Esophagus squamous epithelium (tissue), 5 donors: ENCODE measurements at regions not wholly inside any gene's neighbourhood (a gene's known extent, or its start where the extent isn't known, plus 50 kb on each side); places are given as distances from the start of the nearest gene placed in this dataset.

ENCODE experiments used
- DNase-seq: peaks from one replicate; lab custom pipeline; 2025; lab: John Stamatoyannopoulos, UW
- H3K27ac ChIP-seq, 4 donors: fragments of 200-600 bp; sonication (generic); one replicate each; pipeline ENCODE4 v1.5.1; 2016 to 2019; ENCODE audit warnings: mild to moderate bottlenecking in 1 of 4
- H3K27me3 ChIP-seq, 4 donors: fragments of 200-600 bp; sonication (generic); 1 replicate in 3 of 4; 2 replicates in 1 of 4; pipeline versions ENCODE4 v1.5.1 to v1.6.0; 2017 to 2021; ENCODE audit warnings: antibody characterized with exemption in 1 of 4
- H3K36me3 ChIP-seq, 3 donors: fragments of 200-600 bp; sonication (generic); one replicate each; pipeline ENCODE4 v1.5.1; 2016 to 2019
- H3K4me1 ChIP-seq, 3 donors: fragments of 200-600 bp; sonication (generic); one replicate each; pipeline ENCODE4 v1.5.1; 2017 to 2019
- H3K4me3 ChIP-seq, 4 donors: fragments of 200-600 bp; sonication (generic); 1 replicate in 3 of 4; 2 replicates in 1 of 4; pipeline ENCODE4 v1.5.1; 2016 to 2019; ENCODE audit warnings: mild to moderate bottlenecking in 2 of 4, moderate library complexity in 1 of 4
- H3K9me3 ChIP-seq, 3 donors: fragments of 200-600 bp; sonication (generic); one replicate each; pipeline ENCODE4 v1.5.1; 2016 to 2019
- CTCF ChIP-seq, 6 experiments: fragments of 450-650 bp in 4 of 6; fragments of 200-600 bp in 2 of 6; sonication (generic) in 2 of 6; IDR thresholded peaks; one replicate each; pipeline ENCODE4 v1.5.1; 2016 to 2019; ENCODE audit warnings: antibody characterized with exemption in 6 of 6, mild to moderate bottlenecking in 4 of 6, moderate library complexity in 4 of 6
- POLR2A ChIP-seq, 4 donors: fragments of 450-650 bp; IDR thresholded peaks; one replicate each; pipeline ENCODE4 v1.6.1; 2017; ENCODE audit warnings: antibody characterized with exemption in 4 of 4, mild to moderate bottlenecking in 4 of 4, moderate library complexity in 3 of 4
- WGBS, 2 donors: methylation state at CpG; one replicate each; pipeline ENCODE4 v1.1.5; 2018; 5-methylcytosine and 5-hydroxymethylcytosine counted together
- intact Hi-C: fragments of 100-400 bp; cut with DNase I; formaldehyde crosslinking; loops from one replicate; pipeline ENCODE4 v1.15.0; 2022
- donor health status: DM: yes; HTN: yes; CAD: no.

DNA sequence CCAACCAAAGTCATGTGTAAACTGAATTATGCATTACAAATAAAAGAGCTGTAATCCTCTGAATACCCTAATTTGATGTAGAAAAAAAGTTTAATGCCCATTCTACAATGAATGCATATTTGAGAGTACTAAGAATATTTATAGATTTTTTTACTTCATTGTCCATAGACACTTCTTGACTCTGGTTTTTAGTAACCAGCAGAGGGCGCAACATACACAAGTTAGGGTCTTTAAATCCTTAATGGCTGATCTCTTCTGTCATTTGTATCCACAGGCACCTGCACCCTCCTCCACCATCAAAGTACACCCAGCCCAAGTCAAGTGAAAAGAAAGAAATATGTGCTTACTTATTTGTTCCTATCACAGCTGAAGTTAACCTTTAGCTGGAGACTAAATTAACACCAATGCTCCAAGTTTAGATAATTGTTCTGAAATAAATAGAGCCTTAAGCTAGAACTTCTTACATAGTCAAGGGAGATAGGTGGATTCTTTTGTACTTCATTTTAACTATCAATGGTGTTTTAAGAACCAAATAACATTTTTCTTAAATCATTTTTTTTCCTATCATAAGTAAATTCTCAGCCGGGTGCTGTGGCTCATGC, 524.2 kb upstream of the DAB2 start:
- H3K36me3 ChIP-seq: no peaks in the 10 kb centered on the region
- intact Hi-C loops: loop anchor here (10.0 kb wide), 1 partner anchor 746 kb away; no protein-coding TSS in a partner anchor
- no peaks in the 10 kb centered on the region for H3K9me3 ChIP-seq
- no peak overlapping the region for H3K4me3 ChIP-seq
- no peaks in the 10 kb centered on the region for H3K27me3 ChIP-seq
- TF ChIP-seq CTCF (IDR thresholded peaks at IDR 0.05) (peak in 5 of 6 experiments; percentile 60 to 76 (median 69)), POLR2A (IDR thresholded peaks at IDR 0.05) (no peak)
- no peaks in the 10 kb centered on the region for H3K4me1 ChIP-seq
- WGBS, 2 donors: 44 to 50% methylated on average over 2 of the region's 2 CpGs
- no peak for DNase-seq
- no peak overlapping the region for H3K27ac ChIP-seq

DNA sequence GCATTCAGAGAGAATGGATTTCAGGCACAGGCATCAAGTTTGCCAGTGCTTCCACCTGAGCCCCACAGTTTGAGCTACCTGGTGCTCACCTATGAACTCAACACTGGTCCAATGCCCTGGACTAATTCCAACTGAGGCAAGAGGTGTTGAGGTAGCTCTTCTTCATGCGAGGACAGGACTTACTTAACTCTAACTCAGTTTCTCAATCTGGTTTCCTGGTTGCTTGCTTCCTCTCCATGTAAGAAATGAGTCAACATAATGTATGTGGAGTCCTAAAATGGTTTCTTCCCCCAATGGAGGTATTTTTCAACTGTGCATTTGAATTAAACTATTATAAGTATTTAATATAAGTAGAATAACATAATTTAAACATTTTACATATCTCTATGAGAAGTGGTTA, 523.6 kb upstream of the DAB2 start:
- H3K36me3 ChIP-seq: no peaks in the 10 kb centered on the region
- intact Hi-C loops: loop anchor here (10.0 kb wide), 1 partner anchor 746 kb away; no protein-coding TSS in a partner anchor
- H3K27ac ChIP-seq: no peak overlapping the region
- H3K9me3 ChIP-seq: no peaks in the 10 kb centered on the region
- no peak for DNase-seq
- no peaks in the 10 kb centered on the region for H3K4me1 ChIP-seq
- TF ChIP-seq POLR2A (IDR thresholded peaks at IDR 0.05) (no peak), CTCF (IDR thresholded peaks at IDR 0.05) (no peak)
- no peaks in the 10 kb centered on the region for H3K27me3 ChIP-seq
- WGBS, 2 donors: 57 to 65% methylated on average over 1 of the region's 1 CpG
- no peak overlapping the region for H3K4me3 ChIP-seq

DNA sequence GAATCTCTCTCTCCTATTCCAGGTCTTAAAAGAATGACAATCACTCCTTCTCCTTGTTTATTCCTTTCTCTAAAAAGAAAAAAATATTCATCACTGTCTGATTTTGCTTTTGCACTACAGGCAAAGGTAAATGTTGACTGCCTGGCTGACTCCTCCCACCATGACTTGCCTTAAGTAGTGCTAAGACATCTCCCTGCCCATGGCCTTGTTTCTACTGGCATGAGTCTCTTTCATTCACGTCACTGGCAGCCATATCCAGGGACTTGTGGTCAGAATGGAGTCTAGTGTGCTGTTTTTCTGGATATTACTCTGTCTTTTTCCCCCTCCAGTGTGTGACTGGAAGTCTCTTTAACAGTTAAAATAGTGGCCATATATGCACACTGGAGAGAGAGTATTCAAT, 522.9 kb upstream of the DAB2 start:
- 50 to 69% methylated on average over 1 of the region's 1 CpG for WGBS, 2 donors
- TF ChIP-seq CTCF (IDR thresholded peaks at IDR 0.05): no peak
- no peak for TF ChIP-seq POLR2A (IDR thresholded peaks at IDR 0.05)

DNA sequence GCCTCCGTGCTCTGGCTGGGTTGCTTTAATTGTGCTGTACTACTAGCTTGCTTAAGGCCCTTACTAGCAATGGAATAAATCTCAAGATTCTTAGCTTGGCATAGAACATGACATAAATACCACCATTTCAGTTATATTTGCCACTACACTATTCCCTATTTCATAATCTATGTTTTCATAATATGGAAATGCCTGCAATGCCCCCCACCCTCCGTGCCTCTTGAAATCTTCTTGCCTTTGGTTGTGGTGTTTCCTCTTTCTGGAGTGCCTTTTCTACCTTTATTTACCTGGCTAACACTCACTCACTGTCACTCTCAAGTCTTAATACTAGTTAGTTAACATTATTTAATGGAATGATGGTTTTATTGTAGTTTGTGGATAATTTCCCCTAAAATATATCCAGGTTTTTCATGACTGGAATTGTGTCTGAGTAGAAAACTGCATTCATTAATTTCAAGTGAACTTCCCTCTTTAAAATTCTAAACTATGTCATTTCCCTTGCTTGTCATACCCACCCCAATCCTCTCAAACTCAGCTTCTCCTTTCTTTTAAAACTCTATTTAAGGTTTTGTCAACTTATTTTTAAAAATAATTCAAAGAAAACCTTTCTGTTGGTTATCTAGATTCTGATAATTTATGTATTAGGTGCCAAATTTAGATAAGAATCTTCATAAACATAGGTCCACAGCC, 521.7 kb upstream of the DAB2 start:
- intact Hi-C loops: loop anchor here (10.0 kb wide), 1 partner anchor 748 kb away; no protein-coding TSS in a partner anchor
- Histone ChIP-seq H3K27ac (no peak overlapping the region), H3K27me3 (no peaks in the 10 kb centered on the region), H3K9me3 (no peaks in the 10 kb centered on the region), H3K36me3 (no peaks in the 10 kb centered on the region), H3K4me1 (no peaks in the 10 kb centered on the region), H3K4me3 (no peak overlapping the region)
- TF ChIP-seq POLR2A (IDR thresholded peaks at IDR 0.05) (no peak), CTCF (IDR thresholded peaks at IDR 0.05) (no peak)
- WGBS, 2 donors: 72 to 81% methylated on average over 2 of the region's 2 CpGs
- DNase-seq: no peak

More for the DNA sequence above, 522.9 kb upstream of the DAB2 start:
- Histone ChIP-seq H3K4me1 (no peaks in the 10 kb centered on the region), H3K36me3 (no peaks in the 10 kb centered on the region), H3K9me3 (no peaks in the 10 kb centered on the region), H3K27me3 (no peaks in the 10 kb centered on the region), H3K4me3 (no peak overlapping the region), H3K27ac (no peak overlapping the region)
- DNase-seq: no peak
- intact Hi-C loops: loop anchor here (10.0 kb wide), 1 partner anchor 747 kb away; no protein-coding TSS in a partner anchor

DNA sequence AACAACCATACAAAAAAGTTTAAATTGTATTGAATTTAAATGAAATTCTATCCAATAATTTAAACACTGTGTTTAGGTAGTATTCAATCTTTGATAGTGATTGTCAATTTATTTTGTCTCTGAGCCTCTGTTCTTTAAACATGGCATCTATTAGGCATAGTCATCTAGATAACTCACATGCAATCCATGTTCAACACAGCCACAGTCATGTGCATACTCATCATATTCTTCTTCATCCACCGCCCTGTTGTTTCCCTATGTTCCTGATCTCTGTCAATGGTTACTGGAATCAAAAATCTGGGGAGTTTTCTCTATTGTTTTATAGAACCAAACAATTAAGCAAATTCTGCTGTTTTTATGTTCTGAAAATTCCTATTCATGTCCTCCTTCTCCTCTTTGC, 521.1 kb upstream of the DAB2 start:
- Histone ChIP-seq H3K4me3 (no peak overlapping the region), H3K27ac (no peak overlapping the region), H3K9me3 (no peaks in the 10 kb centered on the region), H3K27me3 (no peaks in the 10 kb centered on the region), H3K36me3 (no peaks in the 10 kb centered on the region), H3K4me1 (no peaks in the 10 kb centered on the region)
- TF ChIP-seq CTCF (IDR thresholded peaks at IDR 0.05): no peak
- TF ChIP-seq POLR2A (IDR thresholded peaks at IDR 0.05): no peak
- WGBS, 2 donors: 96 to 100% methylated on average over 1 of the region's 1 CpG
- intact Hi-C loops: loop anchor here (10.0 kb wide), 1 partner anchor 749 kb away; no protein-coding TSS in a partner anchor
- DNase-seq: no peak
